SK-N-SH treated with all-trans-retinoic acid at 6 μM for 48 hours (cell line): ENCODE measurements at regions not wholly inside any gene's neighbourhood (a gene's known extent, or its start where the extent isn't known, plus 50 kb on each side); places are given as distances from the start of the nearest gene placed in this dataset.

Experiments
- ATAC-seq: fragments of 200-7000 bp; cut with Tn5 transposase; 3 replicates; pipeline ENCODE4 v1.9.1; 2020; ENCODE audit warnings: mild to moderate bottlenecking, moderate library complexity
- ARNTL ChIP-seq: fragments of 450-650 bp; formaldehyde crosslinking; IDR thresholded peaks from 2 replicates; pipeline ENCODE4 v1.5.0; 2020; ENCODE audit warnings: low read depth, mild to moderate bottlenecking, moderate library complexity, borderline replicate concordance
- BACH2 ChIP-seq: fragments of 250-450 bp; sonication (Bioruptor Pico); IDR thresholded peaks from 2 replicates; pipeline ENCODE4 v1.9.0; 2021; ENCODE audit warnings: mild to moderate bottlenecking, borderline replicate concordance
- CREB5 ChIP-seq: fragments of 250-450 bp; sonication (Bioruptor Pico); IDR thresholded peaks from 2 replicates; pipeline ENCODE4 v1.5.1; 2020; ENCODE audit warnings: low read depth, mild to moderate bottlenecking, moderate library complexity
- CSDC2 ChIP-seq: fragments of 250-450 bp; sonication (Bioruptor Pico); IDR thresholded peaks from 2 replicates; pipeline ENCODE4 v1.5.0; 2020; ENCODE audit warnings: mild to moderate bottlenecking, moderate library complexity
- CSRNP3 ChIP-seq: fragments of 250-450 bp; sonication (Bioruptor Pico); IDR thresholded peaks from 2 replicates; pipeline ENCODE4 v1.5.1; 2021; ENCODE audit warnings: mild to moderate bottlenecking, moderate library complexity
- ESRRG ChIP-seq: fragments of 250-450 bp; sonication (Bioruptor Pico); IDR thresholded peaks from 2 replicates; pipeline ENCODE4 v1.6.1; 2021; ENCODE audit warnings: mild to moderate bottlenecking
- GLIS3 ChIP-seq: fragments of 250-450 bp; sonication (Bioruptor Pico); IDR thresholded peaks from 2 replicates; pipeline ENCODE4 v1.5.0; 2020; ENCODE audit warnings: mild to moderate bottlenecking, moderate library complexity
- ISL1 ChIP-seq: fragments of 250-450 bp; sonication (Bioruptor Pico); IDR thresholded peaks from 2 replicates; pipeline ENCODE4 v2.1.2; 2022; ENCODE audit warnings: mild to moderate bottlenecking, moderate library complexity
- PATZ1 ChIP-seq: fragments of 250-450 bp; sonication (Bioruptor Pico); IDR thresholded peaks from 2 replicates; pipeline ENCODE4 v1.8.0; 2020; ENCODE audit warnings: mild to moderate bottlenecking, moderate library complexity, borderline replicate concordance
- POU6F1 ChIP-seq: fragments of 250-450 bp; sonication (Bioruptor Pico); IDR thresholded peaks from 2 replicates; pipeline ENCODE4 v1.8.0; 2021; ENCODE audit warnings: low read depth, mild to moderate bottlenecking, moderate library complexity, borderline replicate concordance
- PPARA ChIP-seq: fragments of 250-450 bp; sonication (Bioruptor Pico); IDR thresholded peaks from 2 replicates; pipeline ENCODE4 v1.5.0; 2020; ENCODE audit warnings: mild to moderate bottlenecking, borderline replicate concordance
- RARB ChIP-seq: fragments of 250-450 bp; sonication (Bioruptor Pico); IDR thresholded peaks from 2 replicates; pipeline ENCODE4 v1.8.0; 2021; ENCODE audit warnings: mild to moderate bottlenecking, moderate library complexity
- TCF4 ChIP-seq: fragments of 250-450 bp; sonication (Bioruptor Pico); IDR thresholded peaks from 2 replicates; pipeline ENCODE4 v1.8.0; 2021; ENCODE audit warnings: mild to moderate bottlenecking, moderate library complexity, borderline replicate concordance
- TOX ChIP-seq: fragments of 250-450 bp; sonication (Bioruptor Pico); IDR thresholded peaks from 2 replicates; pipeline ENCODE4 v1.8.0; 2021; ENCODE audit warnings: mild to moderate bottlenecking, moderate library complexity, borderline replicate concordance
- TSHZ2 ChIP-seq: fragments of 250-450 bp; sonication (Bioruptor Pico); IDR thresholded peaks from 2 replicates; pipeline ENCODE4 v1.5.0; 2020; ENCODE audit warnings: mild to moderate bottlenecking, moderate library complexity
- ZC3H10 ChIP-seq: fragments of 250-450 bp; sonication (Bioruptor Pico); IDR thresholded peaks from 2 replicates; pipeline ENCODE4 v1.5.1; 2021; ENCODE audit warnings: mild to moderate bottlenecking, moderate library complexity
- ZFP3 ChIP-seq: fragments of 250-450 bp; sonication (Bioruptor Pico); IDR thresholded peaks from 2 replicates; pipeline ENCODE4 v1.5.0; 2020; ENCODE audit warnings: mild to moderate bottlenecking, moderate library complexity
- ZNF565 ChIP-seq: fragments of 450-650 bp; formaldehyde crosslinking; conservative IDR thresholded peaks from 2 replicates; pipeline ENCODE4 v1.5.0; 2020; ENCODE audit warnings: low read depth, mild to moderate bottlenecking, moderate library complexity
- ZNF8 ChIP-seq: fragments of 450-650 bp; formaldehyde crosslinking; IDR thresholded peaks from 2 replicates; pipeline ENCODE4 v1.5.0; 2020; ENCODE audit warnings: mild to moderate bottlenecking, moderate library complexity

- no peak for ATAC-seq
- no peak for TF ChIP-seq TCF4
- no peak for TF ChIP-seq PPARA (CRISPR knock-in tag)
- no peak for TF ChIP-seq GLIS3 (CRISPR knock-in tag)
- TF ChIP-seq ZFP3 (CRISPR knock-in tag), result no peak
- TF ChIP-seq TSHZ2 (CRISPR knock-in tag), result no peak
- no peak for TF ChIP-seq PATZ1
These were observed 109.2 kb upstream of the COPS8 start for GRCh38 chr2:236976266-236977062.

GRCh38 chr2:236977063-236977851 is 108.4 kb upstream of the COPS8 start:
- TF ChIP-seq CREB5 (CRISPR knock-in tag) (no peak), CSRNP3 (no peak), GLIS3 (CRISPR knock-in tag) (no peak), TSHZ2 (CRISPR knock-in tag) (no peak), BACH2 (CRISPR knock-in tag) (no peak), RARB (CRISPR knock-in tag) (no peak), ESRRG (no peak), ZFP3 (CRISPR knock-in tag) (no peak), ZC3H10 (CRISPR knock-in tag) (no peak)
- TF ChIP-seq, all 23 proteins: peak for 0
- ATAC-seq, result no peak

- TF ChIP-seq TOX (no peak), ZFP3 (CRISPR knock-in tag) (no peak), BACH2 (CRISPR knock-in tag) (no peak), CSRNP3 (no peak), ZNF565 (CRISPR knock-in tag) (no peak), CSDC2 (CRISPR knock-in tag) (no peak), ISL1 (CRISPR knock-in tag) (no peak), TCF4 (no peak), POU6F1 (CRISPR knock-in tag) (no peak), ZNF8 (CRISPR knock-in tag) (no peak), RARB (CRISPR knock-in tag) (no peak), ZC3H10 (CRISPR knock-in tag) (no peak), GLIS3 (CRISPR knock-in tag) (no peak), ARNTL (CRISPR knock-in tag) (no peak)
- no peak for ATAC-seq
These were observed 107.8 kb upstream of the COPS8 start for GRCh38 chr2:236977852-236978398.
